ENCODE measurements at regions not wholly inside any gene's neighbourhood (a gene's known extent, or its start where the extent isn't known, plus 50 kb on each side); places are given as distances from the start of the nearest gene placed in this dataset.

- TF ChIP-seq CTCF (IDR thresholded peaks at IDR 0.05; ENCODE audit: low read depth, low read length): no peak
- TF ChIP-seq EZH2phosphoT487 (IDR thresholded peaks at IDR 0.05; ENCODE audit: low read depth): no peak
Observed at GRCh38 chr20:51198238-51198637, 175.3 kb upstream of the KCNG1 start.
